ENCODE measurements at regions not wholly inside any gene's neighbourhood (a gene's known extent, or its start where the extent isn't known, plus 50 kb on each side); places are given as distances from the start of the nearest gene placed in this dataset.

GRCh38 chr2:156132941-156133340 is 199.6 kb downstream of the NR4A2 start:
- Histone ChIP-seq H3K36me3 (no peaks in the 10 kb centered on the region), H3K27ac (no peak overlapping the region), H3K9me3 (no peaks in the 10 kb centered on the region), H3K4me3 (no peak overlapping the region), H3K4me1 (no peaks in the 10 kb centered on the region), H3K27me3 (no peaks in the 10 kb centered on the region)
- TF ChIP-seq POLR2A (IDR thresholded peaks at IDR 0.05) = no peak
- no peak for TF ChIP-seq CTCF (IDR thresholded peaks at IDR 0.05)
- DNase-seq = no peak

DNA sequence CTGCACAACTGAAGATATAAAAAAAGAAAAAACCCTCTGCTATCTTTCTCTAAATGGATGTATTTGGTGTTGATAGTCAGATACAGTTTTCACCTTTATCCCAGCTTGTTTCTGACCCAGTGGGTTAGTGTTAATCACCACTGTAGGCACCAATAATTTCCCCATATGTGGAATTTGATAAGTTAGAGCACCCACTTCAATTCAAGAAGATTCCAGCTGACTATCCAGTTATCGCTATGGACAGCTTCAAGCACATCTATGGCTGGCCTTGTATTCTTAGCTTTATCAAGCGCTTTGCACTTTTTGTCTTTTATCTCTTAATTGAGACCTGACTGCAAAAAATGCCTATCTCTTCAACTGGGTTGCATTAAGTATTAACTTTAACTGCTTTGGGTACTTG is 200.4 kb downstream of the NR4A2 start:
- Histone ChIP-seq H3K4me1 (no peaks in the 10 kb centered on the region), H3K9me3 (no peaks in the 10 kb centered on the region), H3K4me3 (no peak overlapping the region), H3K27me3 (no peaks in the 10 kb centered on the region), H3K27ac (no peak overlapping the region), H3K36me3 (no peaks in the 10 kb centered on the region)
- TF ChIP-seq POLR2A (IDR thresholded peaks at IDR 0.05) (no peak), CTCF (IDR thresholded peaks at IDR 0.05) (no peak)
- DNase-seq = no peak

GRCh38 chr2:156129227-156129626 is 203.3 kb downstream of the NR4A2 start:
- Histone ChIP-seq H3K27me3 (no peaks in the 10 kb centered on the region), H3K36me3 (no peaks in the 10 kb centered on the region), H3K27ac (no peak overlapping the region), H3K9me3 (no peaks in the 10 kb centered on the region), H3K4me3 (no peak overlapping the region), H3K4me1 (no peaks in the 10 kb centered on the region)
- DNase-seq = no peak
- TF ChIP-seq CTCF (IDR thresholded peaks at IDR 0.05) = no peak
- no peak for TF ChIP-seq POLR2A (IDR thresholded peaks at IDR 0.05)

- no peak for DNase-seq
- H3K4me3 ChIP-seq = no peak overlapping the region
- no peaks in the 10 kb centered on the region for H3K9me3 ChIP-seq
- no peaks in the 10 kb centered on the region for H3K4me1 ChIP-seq
- TF ChIP-seq CTCF (IDR thresholded peaks at IDR 0.05) (no peak), POLR2A (IDR thresholded peaks at IDR 0.05) (no peak)
- H3K36me3 ChIP-seq = no peaks in the 10 kb centered on the region
- H3K27ac ChIP-seq = no peak overlapping the region
- no peaks in the 10 kb centered on the region for H3K27me3 ChIP-seq
Measured at GRCh38 chr2:156125018-156125417, 207.5 kb downstream of the NR4A2 start.

GRCh38 chr2:156124458-156124857 is 208.1 kb downstream of the NR4A2 start:
- no peak for TF ChIP-seq POLR2A (IDR thresholded peaks at IDR 0.05)
- TF ChIP-seq CTCF (IDR thresholded peaks at IDR 0.05) = no peak
- Histone ChIP-seq H3K4me3 (no peak overlapping the region), H3K27me3 (no peaks in the 10 kb centered on the region), H3K4me1 (no peaks in the 10 kb centered on the region), H3K27ac (no peak overlapping the region), H3K9me3 (no peaks in the 10 kb centered on the region), H3K36me3 (no peaks in the 10 kb centered on the region)
- DNase-seq = no peak

DNA sequence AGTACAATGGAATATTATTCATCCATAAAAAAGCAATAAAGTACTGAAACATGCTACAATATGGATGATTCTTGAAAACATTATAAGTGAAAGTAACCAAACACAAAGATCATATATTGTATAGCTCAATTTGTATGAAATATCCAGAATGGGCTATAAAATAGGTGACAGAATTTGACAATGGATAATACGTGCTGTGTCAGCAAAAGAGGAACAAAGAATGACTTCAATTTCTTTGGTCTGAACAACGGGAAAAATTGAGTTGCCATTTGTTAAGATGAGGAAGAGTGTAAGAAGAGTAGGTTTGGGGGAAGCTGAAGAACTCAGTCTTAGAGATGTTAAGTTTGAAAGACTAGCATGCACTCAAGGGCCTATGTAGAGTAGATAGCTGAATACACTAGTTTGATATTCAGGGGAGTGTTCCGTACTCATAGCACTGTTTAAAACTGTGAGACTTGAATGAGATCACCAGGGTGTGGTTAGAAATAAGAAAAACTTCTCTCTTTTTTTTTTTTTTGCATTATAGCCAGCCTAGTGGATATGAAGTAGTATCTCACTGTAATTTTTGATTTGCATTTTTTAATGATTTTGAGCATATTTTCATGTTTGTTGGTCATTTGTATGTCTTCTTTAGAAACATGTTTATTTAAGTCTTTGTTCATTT is 213.6 kb downstream of the NR4A2 start:
- Histone ChIP-seq H3K36me3 (no peaks in the 10 kb centered on the region), H3K4me1 (no peaks in the 10 kb centered on the region), H3K9me3 (no peaks in the 10 kb centered on the region), H3K27ac (no peak overlapping the region), H3K27me3 (no peaks in the 10 kb centered on the region), H3K4me3 (no peak overlapping the region)
- TF ChIP-seq POLR2A (IDR thresholded peaks at IDR 0.05) (no peak), CTCF (IDR thresholded peaks at IDR 0.05) (no peak)
- no peak for DNase-seq

All from Peyer's patch (tissue), 4 donors.